ENCODE measurements at regions not wholly inside any gene's neighbourhood (a gene's known extent, or its start where the extent isn't known, plus 50 kb on each side); places are given as distances from the start of the nearest gene placed in this dataset.

DNA sequence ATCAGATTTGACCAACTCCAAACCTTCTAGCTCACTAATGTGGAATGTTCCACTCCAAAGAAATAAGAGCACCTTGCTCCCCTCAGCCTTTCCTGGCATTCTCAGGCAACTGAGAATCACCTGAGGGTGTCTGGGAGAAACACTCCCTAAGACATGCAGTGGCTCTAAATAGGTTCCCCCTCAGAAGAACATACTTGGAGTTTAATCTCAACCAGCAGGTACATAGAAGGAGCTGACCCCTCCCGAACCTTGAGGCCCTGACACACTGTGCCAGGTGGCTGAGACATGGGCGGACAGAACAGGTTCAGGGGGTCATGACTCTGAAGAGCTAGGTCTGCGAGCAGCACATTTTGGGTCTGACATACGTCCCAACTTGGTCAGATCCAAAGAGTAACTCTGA lies 107.6 kb upstream of the MAP3K4 start:
- TF ChIP-seq POLR2A (IDR thresholded peaks at IDR 0.05) = no peak
- TF ChIP-seq, protein P1, sequence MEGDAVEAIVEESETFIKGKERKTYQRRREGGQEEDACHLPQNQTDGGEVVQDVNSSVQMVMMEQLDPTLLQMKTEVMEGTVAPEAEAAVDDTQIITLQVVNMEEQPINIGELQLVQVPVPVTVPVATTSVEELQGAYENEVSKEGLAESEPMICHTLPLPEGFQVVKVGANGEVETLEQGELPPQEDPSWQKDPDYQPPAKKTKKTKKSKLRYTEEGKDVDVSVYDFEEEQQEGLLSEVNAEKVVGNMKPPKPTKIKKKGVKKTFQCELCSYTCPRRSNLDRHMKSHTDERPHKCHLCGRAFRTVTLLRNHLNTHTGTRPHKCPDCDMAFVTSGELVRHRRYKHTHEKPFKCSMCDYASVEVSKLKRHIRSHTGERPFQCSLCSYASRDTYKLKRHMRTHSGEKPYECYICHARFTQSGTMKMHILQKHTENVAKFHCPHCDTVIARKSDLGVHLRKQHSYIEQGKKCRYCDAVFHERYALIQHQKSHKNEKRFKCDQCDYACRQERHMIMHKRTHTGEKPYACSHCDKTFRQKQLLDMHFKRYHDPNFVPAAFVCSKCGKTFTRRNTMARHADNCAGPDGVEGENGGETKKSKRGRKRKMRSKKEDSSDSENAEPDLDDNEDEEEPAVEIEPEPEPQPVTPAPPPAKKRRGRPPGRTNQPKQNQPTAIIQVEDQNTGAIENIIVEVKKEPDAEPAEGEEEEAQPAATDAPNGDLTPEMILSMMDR (IDR thresholded peaks at IDR 0.05) = no peak
